HUDEP-2 (cell line): ENCODE measurements at regions not wholly inside any gene's neighbourhood (a gene's known extent, or its start where the extent isn't known, plus 50 kb on each side); places are given as distances from the start of the nearest gene placed in this dataset.
"Not testable (repeated sequence)": the region's sequence is repeated elsewhere in the genome, so short reads cannot be mapped to it uniquely, and the experiment has no call there.

Experiments
- DNase-seq, 76 experiments: peaks; one replicate each; lab custom pipeline; 2025; ENCODE audit not compliant: unreplicated experiment in 76 of 76; lab: John Stamatoyannopoulos, UW

GRCh38 chr12:131407221-131408035 lies 303.5 kb upstream of the SFSWAP start:
- DNase-seq, result no peak

GRCh38 chr12:131408036-131408365 lies 302.9 kb upstream of the SFSWAP start:
- DNase-seq, result no peak

GRCh38 chr12:131408484-131408883 lies 302.4 kb upstream of the SFSWAP start:
- DNase-seq, result no peak

- DNase-seq, result no peak
These were observed 301.7 kb upstream of the SFSWAP start for GRCh38 chr12:131409211-131409610.

- DNase-seq, result not testable (repeated sequence)
These were observed 299.1 kb upstream of the SFSWAP start for GRCh38 chr12:131411827-131412226.

- DNase-seq, result no peak
These were observed 297.9 kb upstream of the SFSWAP start for GRCh38 chr12:131413006-131413405.

- no peak for DNase-seq
These were observed 297.4 kb upstream of the SFSWAP start for GRCh38 chr12:131413471-131413870.

GRCh38 chr12:131414155-131414922 lies 296.6 kb upstream of the SFSWAP start:
- DNase-seq, result not testable (repeated sequence)

- peak in 2 of 76 experiments; percentile 1 to 5 for DNase-seq
These were observed 295.1 kb upstream of the SFSWAP start for GRCh38 chr12:131415781-131416180.

GRCh38 chr12:131418121-131418520 lies 292.8 kb upstream of the SFSWAP start:
- no peak for DNase-seq

- DNase-seq, result no peak
These were observed 292.0 kb upstream of the SFSWAP start for GRCh38 chr12:131418884-131419283.

- DNase-seq, result no peak
These were observed 289.9 kb upstream of the SFSWAP start for GRCh38 chr12:131420867-131421447.

GRCh38 chr12:131421509-131422186 lies 289.2 kb upstream of the SFSWAP start:
- DNase-seq, result no peak

- no peak for DNase-seq
These were observed 288.7 kb upstream of the SFSWAP start for GRCh38 chr12:131422187-131422520.

- no peak for DNase-seq
These were observed 288.1 kb upstream of the SFSWAP start for GRCh38 chr12:131422744-131423143.

GRCh38 chr12:131424270-131424669 lies 286.6 kb upstream of the SFSWAP start:
- no peak for DNase-seq

GRCh38 chr12:131425112-131426075 lies 285.5 kb upstream of the SFSWAP start:
- DNase-seq, result no peak

GRCh38 chr12:131428091-131428685 lies 282.7 kb upstream of the SFSWAP start:
- DNase-seq, result no peak

- not testable (repeated sequence) for DNase-seq
These were observed 281.7 kb upstream of the SFSWAP start for GRCh38 chr12:131429221-131429620.

- DNase-seq, result not testable (repeated sequence)
These were observed 281.2 kb upstream of the SFSWAP start for GRCh38 chr12:131429697-131430096.
